ENCODE measurements at regions not wholly inside any gene's neighbourhood (a gene's known extent, or its start where the extent isn't known, plus 50 kb on each side); places are given as distances from the start of the nearest gene placed in this dataset.
"Not testable (repeated sequence)": the region's sequence is repeated elsewhere in the genome, so short reads cannot be mapped to it uniquely, and the experiment has no call there.

DNA sequence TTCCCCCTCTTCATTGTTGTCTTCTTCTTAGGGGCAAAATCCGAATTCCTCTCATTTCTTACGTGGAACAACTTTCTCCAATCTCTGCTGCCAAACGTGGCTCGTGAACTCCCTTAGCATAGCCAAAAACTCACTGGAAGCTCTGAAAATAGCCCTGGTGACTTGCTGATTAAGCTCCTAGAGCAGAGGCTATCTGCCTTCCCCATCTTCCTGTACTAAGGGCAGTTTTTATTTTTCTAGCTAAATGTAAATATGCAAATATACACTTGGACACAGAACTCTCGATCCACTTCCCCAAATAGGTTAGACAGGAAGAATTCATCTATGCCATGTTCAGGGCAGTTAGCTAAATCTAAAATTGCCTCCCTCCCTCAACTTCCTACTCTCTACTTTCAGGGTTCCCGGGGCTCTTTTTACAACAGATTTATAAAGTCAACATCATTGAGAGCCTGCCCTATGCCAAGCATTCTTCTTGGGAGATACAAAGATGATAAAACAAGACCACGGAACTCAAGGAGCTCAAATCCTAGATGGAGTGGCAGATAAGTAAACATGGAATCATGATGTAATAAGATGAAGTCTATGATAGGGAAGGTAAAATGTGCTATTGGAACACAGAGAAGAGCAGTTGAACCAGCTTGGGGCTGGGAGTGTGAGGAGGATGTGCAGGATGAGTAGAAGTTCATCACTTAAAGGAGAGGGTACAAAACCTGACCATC, 59.4 kb upstream of the FMOD start:
- no peak overlapping the region for H3K4me3 ChIP-seq
- no peaks in the 10 kb centered on the region for H3K27me3 ChIP-seq
- H3K9me3 ChIP-seq = no peaks in the 10 kb centered on the region
- TF ChIP-seq, protein P1, sequence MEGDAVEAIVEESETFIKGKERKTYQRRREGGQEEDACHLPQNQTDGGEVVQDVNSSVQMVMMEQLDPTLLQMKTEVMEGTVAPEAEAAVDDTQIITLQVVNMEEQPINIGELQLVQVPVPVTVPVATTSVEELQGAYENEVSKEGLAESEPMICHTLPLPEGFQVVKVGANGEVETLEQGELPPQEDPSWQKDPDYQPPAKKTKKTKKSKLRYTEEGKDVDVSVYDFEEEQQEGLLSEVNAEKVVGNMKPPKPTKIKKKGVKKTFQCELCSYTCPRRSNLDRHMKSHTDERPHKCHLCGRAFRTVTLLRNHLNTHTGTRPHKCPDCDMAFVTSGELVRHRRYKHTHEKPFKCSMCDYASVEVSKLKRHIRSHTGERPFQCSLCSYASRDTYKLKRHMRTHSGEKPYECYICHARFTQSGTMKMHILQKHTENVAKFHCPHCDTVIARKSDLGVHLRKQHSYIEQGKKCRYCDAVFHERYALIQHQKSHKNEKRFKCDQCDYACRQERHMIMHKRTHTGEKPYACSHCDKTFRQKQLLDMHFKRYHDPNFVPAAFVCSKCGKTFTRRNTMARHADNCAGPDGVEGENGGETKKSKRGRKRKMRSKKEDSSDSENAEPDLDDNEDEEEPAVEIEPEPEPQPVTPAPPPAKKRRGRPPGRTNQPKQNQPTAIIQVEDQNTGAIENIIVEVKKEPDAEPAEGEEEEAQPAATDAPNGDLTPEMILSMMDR (IDR thresholded peaks at IDR 0.05) = no peak
- peak in 1 of 2 donors; percentile 70 for TF ChIP-seq POLR2AphosphoS5 (IDR thresholded peaks at IDR 0.05; ENCODE audit: insufficient read depth in 1 of 2, low read depth in 1 of 2)
- no peaks in the 10 kb centered on the region for H3K36me3 ChIP-seq
- H3K27ac ChIP-seq = peak overlapping the region; percentile 91
- intact Hi-C loops (cut with DNase I) = no loop called here
- DNase-seq (ENCODE audit: extremely low spot score in 2 of 2) = peak in 1 of 2 donors; percentile 75
- peaks cover 53% of the 10 kb centered on the region for H3K4me1 ChIP-seq

DNA sequence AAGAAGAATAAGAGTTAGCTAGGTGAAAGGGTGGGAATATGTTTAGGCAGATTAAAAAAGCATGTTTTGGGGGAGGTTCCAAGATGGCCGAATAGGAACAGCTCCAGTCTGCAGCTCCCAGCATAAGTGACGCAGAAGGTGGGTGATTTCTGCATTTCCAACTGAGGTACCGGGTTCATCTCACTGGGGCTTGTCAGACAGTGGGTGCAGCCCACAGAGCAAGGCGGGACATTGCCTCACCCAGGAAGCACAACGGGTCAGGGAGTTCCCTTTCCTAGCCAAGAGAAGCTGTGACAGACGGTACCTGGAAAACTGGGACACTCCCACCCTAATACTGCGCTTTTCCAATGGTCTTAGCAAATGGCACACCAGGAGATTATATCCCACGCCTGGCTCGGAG, 60.5 kb upstream of the FMOD start:
- H3K36me3 ChIP-seq; H3K27ac ChIP-seq; intact Hi-C loops (cut with DNase I); H3K9me3 ChIP-seq; H3K4me3 ChIP-seq; H3K27me3 ChIP-seq; DNase-seq (ENCODE audit: extremely low spot score in 2 of 2): not testable (repeated sequence)
- peaks cover 42% of the 10 kb centered on the region for H3K4me1 ChIP-seq

DNA sequence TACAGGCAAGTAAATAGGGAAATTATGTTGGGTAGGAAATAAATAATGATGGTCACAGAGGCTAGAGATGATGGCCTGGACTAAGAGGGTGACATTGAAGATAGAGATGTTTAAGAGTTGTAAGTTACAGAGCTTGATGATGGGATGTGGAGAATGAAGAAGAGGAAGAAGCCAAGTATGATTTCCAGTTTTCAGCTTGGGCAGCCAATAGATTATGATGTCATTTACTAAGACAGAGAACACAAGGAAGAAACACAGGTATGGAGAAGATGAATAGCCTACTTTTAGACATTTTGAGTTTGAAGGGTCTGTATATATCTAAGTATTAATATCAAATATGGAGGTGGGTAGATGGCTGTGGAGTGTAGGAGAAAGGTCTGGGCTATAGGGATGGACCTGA, 56.0 kb upstream of the PRELP start:
- TF ChIP-seq POLR2AphosphoS5 (IDR thresholded peaks at IDR 0.05; ENCODE audit: insufficient read depth in 1 of 2, low read depth in 1 of 2) = no peak
- TF ChIP-seq POLR2A (IDR thresholded peaks at IDR 0.05) = no peak
- TF ChIP-seq, protein P1 (IDR thresholded peaks at IDR 0.05) = no peak
- no peak overlapping the region for H3K4me3 ChIP-seq
- no peaks in the 10 kb centered on the region for H3K27me3 ChIP-seq
- no peaks in the 10 kb centered on the region for H3K9me3 ChIP-seq
- no peak overlapping the region for H3K27ac ChIP-seq
- no peak for DNase-seq (ENCODE audit: extremely low spot score in 2 of 2)
- intact Hi-C loops (cut with DNase I) = no loop called here
- H3K4me1 ChIP-seq = peaks cover under 1% of the 10 kb centered on the region
- no peaks in the 10 kb centered on the region for H3K36me3 ChIP-seq

DNA sequence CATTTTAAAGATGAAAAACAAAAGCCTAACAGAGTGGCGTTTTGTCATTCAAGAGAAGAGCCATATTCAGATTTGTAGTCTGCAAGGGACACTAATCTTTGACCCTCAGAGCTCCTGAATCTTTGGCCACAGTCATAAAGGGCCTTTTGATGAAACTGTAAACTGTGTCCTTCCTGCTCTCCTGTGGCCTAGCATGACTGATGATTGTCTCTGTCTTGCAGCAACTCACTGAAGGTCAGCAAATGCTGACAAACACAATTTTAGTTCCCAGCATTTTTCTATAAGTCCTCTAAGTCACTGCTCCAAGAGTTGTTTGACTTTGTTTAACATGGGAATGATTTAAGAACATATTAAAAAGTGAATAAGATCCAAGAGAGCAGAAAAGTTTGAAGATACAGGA, 55.3 kb upstream of the PRELP start:
- peaks cover 8% of the 10 kb centered on the region for H3K4me1 ChIP-seq
- TF ChIP-seq, protein P1 (IDR thresholded peaks at IDR 0.05) = no peak
- TF ChIP-seq POLR2AphosphoS5 (IDR thresholded peaks at IDR 0.05; ENCODE audit: insufficient read depth in 1 of 2, low read depth in 1 of 2) (no peak), POLR2A (IDR thresholded peaks at IDR 0.05) (no peak)
- H3K9me3 ChIP-seq = no peaks in the 10 kb centered on the region
- DNase-seq (ENCODE audit: extremely low spot score in 2 of 2) = no peak
- intact Hi-C loops (cut with DNase I) = no loop called here
- H3K36me3 ChIP-seq = no peaks in the 10 kb centered on the region
- no peaks in the 10 kb centered on the region for H3K27me3 ChIP-seq
- no peak overlapping the region for H3K27ac ChIP-seq
- H3K4me3 ChIP-seq = no peak overlapping the region

DNA sequence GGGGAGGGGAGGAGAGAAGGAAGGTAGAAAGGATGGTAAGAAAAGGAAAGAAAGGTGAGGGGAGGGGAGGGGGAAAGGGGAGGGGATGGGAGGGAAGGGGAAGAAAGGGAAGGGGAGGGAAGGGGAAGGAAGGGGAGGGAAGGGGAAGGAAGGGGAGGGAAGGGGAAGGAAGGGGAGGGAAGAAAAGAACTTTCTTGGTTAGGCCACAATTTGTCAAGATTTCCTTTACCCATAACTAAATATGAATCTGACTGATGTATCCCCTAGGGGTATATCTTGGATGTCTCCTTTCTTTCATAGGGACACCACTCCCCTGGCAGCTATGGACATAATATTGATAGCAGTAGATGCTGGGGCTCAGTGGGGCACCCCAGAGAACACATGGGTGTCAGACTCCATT, 54.4 kb upstream of the PRELP start:
- TF ChIP-seq POLR2A (IDR thresholded peaks at IDR 0.05) (no peak), POLR2AphosphoS5 (IDR thresholded peaks at IDR 0.05; ENCODE audit: insufficient read depth in 1 of 2, low read depth in 1 of 2) (no peak)
- TF ChIP-seq, protein P1 (IDR thresholded peaks at IDR 0.05) = no peak
- Histone ChIP-seq H3K36me3 (no peaks in the 10 kb centered on the region), H3K4me1 (peaks cover 11% of the 10 kb centered on the region), H3K27me3 (no peaks in the 10 kb centered on the region), H3K9me3 (no peaks in the 10 kb centered on the region), H3K27ac (no peak overlapping the region), H3K4me3 (no peak overlapping the region)
- DNase-seq (ENCODE audit: extremely low spot score in 2 of 2) = no peak
- intact Hi-C loops (cut with DNase I) = no loop called here

Data from vagina (tissue), 2 donors.